Cardiac fibroblast (primary cell): ENCODE measurements at regions not wholly inside any gene's neighbourhood (a gene's known extent, or its start where the extent isn't known, plus 50 kb on each side); places are given as distances from the start of the nearest gene placed in this dataset.

Experiments
- DNase-seq, 2 donors: peaks; one replicate each; pipeline versions ENCODE4 v3.0.0 to v3.0.0-alpha.2; 2010; ENCODE audit warnings: low read depth in 2 of 2
- H3K4me3 ChIP-seq, 2 donors: replicated peaks in 1 of 2; 1 replicate in 1 of 2; 2 replicates in 1 of 2; pipeline ENCODE4 v1.5.1; 2011; ENCODE audit warnings: low read depth in 2 of 2, low read length in 2 of 2, mild to moderate bottlenecking in 2 of 2, moderate library complexity in 1 of 2
- TF ChIP-seq, protein P1 (sequence below): IDR thresholded peaks from one replicate; pipeline ENCODE4 v1.5.1; 2011; ENCODE audit warnings: low read depth, mild to moderate bottlenecking, low read length, inconsistent platforms

- H3K4me3 ChIP-seq: no peak overlapping the region
- TF ChIP-seq, protein P1, sequence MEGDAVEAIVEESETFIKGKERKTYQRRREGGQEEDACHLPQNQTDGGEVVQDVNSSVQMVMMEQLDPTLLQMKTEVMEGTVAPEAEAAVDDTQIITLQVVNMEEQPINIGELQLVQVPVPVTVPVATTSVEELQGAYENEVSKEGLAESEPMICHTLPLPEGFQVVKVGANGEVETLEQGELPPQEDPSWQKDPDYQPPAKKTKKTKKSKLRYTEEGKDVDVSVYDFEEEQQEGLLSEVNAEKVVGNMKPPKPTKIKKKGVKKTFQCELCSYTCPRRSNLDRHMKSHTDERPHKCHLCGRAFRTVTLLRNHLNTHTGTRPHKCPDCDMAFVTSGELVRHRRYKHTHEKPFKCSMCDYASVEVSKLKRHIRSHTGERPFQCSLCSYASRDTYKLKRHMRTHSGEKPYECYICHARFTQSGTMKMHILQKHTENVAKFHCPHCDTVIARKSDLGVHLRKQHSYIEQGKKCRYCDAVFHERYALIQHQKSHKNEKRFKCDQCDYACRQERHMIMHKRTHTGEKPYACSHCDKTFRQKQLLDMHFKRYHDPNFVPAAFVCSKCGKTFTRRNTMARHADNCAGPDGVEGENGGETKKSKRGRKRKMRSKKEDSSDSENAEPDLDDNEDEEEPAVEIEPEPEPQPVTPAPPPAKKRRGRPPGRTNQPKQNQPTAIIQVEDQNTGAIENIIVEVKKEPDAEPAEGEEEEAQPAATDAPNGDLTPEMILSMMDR: no peak
- no peak for DNase-seq
These were observed 497.1 kb upstream of the ARID1B start for GRCh38 chr6:156280065-156280464.

DNA sequence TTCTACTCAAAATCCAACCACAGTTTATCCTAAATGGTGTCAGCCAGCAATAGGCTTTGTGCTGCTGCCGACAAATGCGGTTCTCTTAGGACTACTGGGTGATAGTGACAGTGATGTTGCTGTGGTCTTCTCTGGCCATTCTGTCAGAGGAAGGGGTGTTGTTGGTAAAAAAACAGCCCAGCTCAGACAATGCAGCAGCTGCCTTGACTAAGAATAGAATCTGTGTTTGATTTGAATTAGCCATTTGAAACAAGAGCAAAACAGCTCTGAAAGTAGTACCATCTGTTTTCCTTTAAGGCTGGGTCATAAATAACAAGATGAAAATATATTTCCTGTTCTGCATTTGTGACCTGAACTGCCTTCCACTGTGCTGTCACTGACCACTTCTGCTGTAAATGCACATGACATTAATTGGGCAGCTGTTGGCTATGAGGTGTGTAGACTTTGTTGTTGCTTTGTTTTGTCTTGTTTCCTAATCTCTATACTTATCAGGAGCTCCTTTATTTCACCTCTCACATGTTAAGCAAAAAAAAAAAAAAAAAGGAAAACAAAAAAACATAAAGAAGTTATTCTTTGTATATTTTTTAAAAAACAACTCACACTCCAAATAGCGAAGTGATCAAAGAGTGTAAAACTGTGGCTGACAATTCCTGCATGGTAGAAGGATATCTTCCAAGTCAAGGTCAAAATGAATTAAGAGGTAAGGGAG, 497.8 kb upstream of the ARID1B start:
- TF ChIP-seq, protein P1: no peak
- DNase-seq: no peak
- no peak overlapping the region for H3K4me3 ChIP-seq

DNA sequence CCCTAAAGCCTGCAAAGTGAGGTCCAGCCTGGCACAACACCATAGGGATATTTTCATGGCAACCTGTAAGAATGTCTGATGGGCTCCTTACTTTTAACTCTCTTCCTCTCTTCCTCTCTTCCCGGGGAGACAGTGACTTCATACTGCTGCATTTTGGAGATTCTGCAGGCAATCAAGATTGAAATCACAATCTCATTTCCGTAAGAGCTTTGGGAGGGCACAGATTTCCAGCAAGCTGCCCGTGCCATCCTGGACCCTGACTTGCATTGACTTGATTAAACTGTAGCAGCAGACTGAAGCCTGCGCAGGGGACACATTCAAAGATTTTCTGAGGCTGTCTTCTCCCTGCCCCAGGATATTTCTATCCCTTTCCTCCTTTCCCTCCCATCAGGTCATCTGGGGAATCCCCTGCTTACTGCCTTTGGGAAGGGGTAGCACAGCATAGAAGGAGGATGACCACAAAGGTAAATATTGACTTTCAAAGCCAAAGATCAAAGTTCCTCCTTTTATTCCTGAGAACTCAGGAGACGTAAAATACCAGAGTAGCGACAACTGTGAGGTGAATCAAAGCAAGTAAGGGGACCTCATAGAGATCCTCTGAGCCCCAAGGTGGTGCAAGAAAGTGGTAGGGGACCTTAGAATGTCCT, 504.0 kb upstream of the ARID1B start:
- TF ChIP-seq, protein P1: no peak
- no peak overlapping the region for H3K4me3 ChIP-seq
- DNase-seq: no peak

DNA sequence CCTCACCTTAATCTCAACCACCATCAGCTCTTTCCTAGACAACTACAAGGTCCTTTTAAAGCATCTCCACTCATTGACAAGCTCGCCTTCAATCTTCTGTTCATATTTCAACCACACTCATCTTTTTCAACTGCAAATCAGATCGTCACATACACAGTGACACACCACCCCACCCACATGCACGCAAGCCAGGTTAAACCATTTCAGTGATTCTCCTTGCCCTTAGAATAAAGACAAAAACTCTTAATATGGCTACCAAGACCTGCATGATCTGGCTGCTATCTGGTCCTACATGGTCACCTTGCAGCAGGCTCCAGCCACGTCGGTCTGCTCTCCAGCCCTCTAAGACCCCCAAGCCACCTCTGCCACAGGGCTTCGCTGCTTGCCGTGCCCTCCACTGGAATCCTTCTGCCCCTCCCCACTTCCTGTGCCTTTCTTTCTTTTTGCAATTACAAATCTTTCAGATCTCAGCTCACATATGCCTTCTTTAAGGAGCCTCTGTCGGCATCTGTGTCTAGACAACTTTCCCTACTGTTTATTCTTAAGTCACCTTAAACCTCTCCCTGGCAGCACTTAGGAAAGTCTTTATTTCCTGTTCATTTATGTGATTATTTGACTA, 507.3 kb upstream of the ARID1B start:
- DNase-seq: no peak
- TF ChIP-seq, protein P1: no peak
- H3K4me3 ChIP-seq: no peak overlapping the region

- TF ChIP-seq, protein P1: no peak
- DNase-seq: no peak
- H3K4me3 ChIP-seq: no peak overlapping the region
These were observed 508.3 kb upstream of the ARID1B start for GRCh38 chr6:156268849-156269248.

DNA sequence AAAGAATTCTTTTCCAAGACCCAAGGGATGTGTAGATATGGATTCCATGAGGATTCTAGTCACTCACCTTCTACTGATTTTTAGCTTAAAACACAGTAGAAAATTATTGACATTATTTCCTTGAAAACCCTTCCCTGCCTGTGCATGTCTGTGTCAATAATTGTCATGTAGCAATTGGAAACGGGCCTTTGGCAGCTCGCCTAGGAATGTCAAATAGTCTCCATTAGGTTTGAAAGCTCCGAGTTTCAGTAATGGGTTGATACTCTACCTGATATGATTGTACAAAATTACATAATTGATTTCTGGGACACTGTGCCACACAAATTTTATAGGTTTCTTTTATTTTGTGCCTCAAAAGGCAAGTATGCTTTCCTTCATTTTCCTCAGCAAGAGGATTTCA, 515.2 kb upstream of the ARID1B start:
- TF ChIP-seq, protein P1: no peak
- DNase-seq: no peak
- no peak overlapping the region for H3K4me3 ChIP-seq
